Omental fat pad (tissue), 3 donors: ENCODE measurements at regions not wholly inside any gene's neighbourhood (a gene's known extent, or its start where the extent isn't known, plus 50 kb on each side); places are given as distances from the start of the nearest gene placed in this dataset.
"Not testable (repeated sequence)": the region's sequence is repeated elsewhere in the genome, so short reads cannot be mapped to it uniquely, and the experiment has no call there.

ENCODE experiments used
- ATAC-seq: fragments of 150-250 bp; one replicate; pipeline ENCODE4 v1.9.1; 2016; ENCODE audit warnings: mild to moderate bottlenecking, moderate library complexity; ENCODE audit not compliant: low FRiP score
- DNase-seq: peaks from one replicate; pipeline ENCODE4 v3.0.0-alpha.2; 2019; ENCODE audit warnings: low spot score
- CTCF ChIP-seq, 3 donors: fragments of 450-650 bp; IDR thresholded peaks; one replicate each; pipeline ENCODE4 v1.5.1; 2016 to 2017; ENCODE audit warnings: antibody characterized with exemption in 3 of 3, mild to moderate bottlenecking in 3 of 3, moderate library complexity in 2 of 3

GRCh38 chr3:160092760-160093159 is 104.1 kb downstream of the IL12A start:
- ATAC-seq = no peak
- no peak for DNase-seq
- no peak for TF ChIP-seq CTCF (IDR thresholded peaks at IDR 0.05)

- DNase-seq (no peak), ATAC-seq (no peak)
- TF ChIP-seq CTCF (IDR thresholded peaks at IDR 0.05) = no peak
These were observed 105.9 kb downstream of the IL12A start for GRCh38 chr3:160094562-160094961.

- DNase-seq = no peak
- TF ChIP-seq CTCF (IDR thresholded peaks at IDR 0.05) = no peak
- ATAC-seq = no peak
These were observed 108.8 kb downstream of the IL12A start for GRCh38 chr3:160097478-160097877.

GRCh38 chr3:160098261-160098908 is 109.8 kb downstream of the IL12A start:
- no peak for TF ChIP-seq CTCF (IDR thresholded peaks at IDR 0.05)
- peak; percentile 41 for ATAC-seq
- no peak for DNase-seq

- no peak for TF ChIP-seq CTCF (IDR thresholded peaks at IDR 0.05)
- ATAC-seq (no peak), DNase-seq (no peak)
These were observed 110.4 kb downstream of the IL12A start for GRCh38 chr3:160098926-160099626.

GRCh38 chr3:160099834-160100233 is 111.2 kb downstream of the IL12A start:
- DNase-seq (no peak), ATAC-seq (no peak)
- no peak for TF ChIP-seq CTCF (IDR thresholded peaks at IDR 0.05)

- DNase-seq (no peak), ATAC-seq (no peak)
- no peak for TF ChIP-seq CTCF (IDR thresholded peaks at IDR 0.05)
These were observed 112.0 kb downstream of the IL12A start for GRCh38 chr3:160100610-160101009.

GRCh38 chr3:160102001-160102400 is 113.4 kb downstream of the IL12A start:
- not testable (repeated sequence) for DNase-seq

More at GRCh38 chr3:160102001-160102400, 113.4 kb downstream of the IL12A start:
- not testable (repeated sequence) for ATAC-seq
